OCI-LY7 (cell line): ENCODE measurements at regions not wholly inside any gene's neighbourhood (a gene's known extent, or its start where the extent isn't known, plus 50 kb on each side); places are given as distances from the start of the nearest gene placed in this dataset.

Experiments
- BruUV-seq: library from RNA; stranded (reverse); fragments of 400-500 nt; replicated peaks from 2 replicates; lab custom pipeline; 2021; lab: Mats Ljungman, UMichigan
- CTCF ChIA-PET: fragments of 300-600 bp; sonication (Branson Sonifier 250); formaldehyde crosslinking; loops from one replicate; lab custom pipeline; 2022; ENCODE audit warnings: antibody characterized with exemption; ENCODE audit not compliant: unreplicated experiment; lab: Charles Lee
- POLR2A ChIA-PET: fragments of 300-600 bp; sonication (Branson Sonifier 250); formaldehyde crosslinking; loops from one replicate; lab custom pipeline; 2022; ENCODE audit warnings: antibody characterized with exemption; lab: Charles Lee
- DNase-seq: peaks from one replicate; pipeline ENCODE4 v3.0.0-alpha.2; 2015; ENCODE audit warnings: low spot score
- H2AFZ ChIP-seq: fragments of 200-600 bp; sonication (generic), shearing (Covaris generic); 2 replicates; pipeline ENCODE4 v1.6.1; 2014; ENCODE audit warnings: mild to moderate bottlenecking, antibody characterized with exemption, low read length, moderate library complexity
- H3K27ac ChIP-seq: fragments of 200-600 bp; sonication (generic); 2 replicates; pipeline ENCODE4 v1.5.1; 2014; ENCODE audit warnings: mixed run types, low read depth, mild to moderate bottlenecking, moderate library complexity, low read length, inconsistent platforms; ENCODE audit not compliant: poor library complexity, severe bottlenecking
- H3K36me3 ChIP-seq: fragments of 200-600 bp; sonication (generic); 2 replicates; pipeline ENCODE4 v1.6.1; 2014; ENCODE audit warnings: mild to moderate bottlenecking, antibody characterized with exemption, low read length, moderate library complexity, mixed read lengths; ENCODE audit not compliant: insufficient read depth
- H3K4me1 ChIP-seq: fragments of 200-600 bp; sonication (generic); 2 replicates; pipeline ENCODE4 v1.5.1; 2014; ENCODE audit warnings: mild to moderate bottlenecking, low read length; ENCODE audit not compliant: insufficient read depth, poor library complexity, severe bottlenecking
- H3K4me2 ChIP-seq: fragments of 200-600 bp; sonication (generic); 2 replicates; pipeline ENCODE4 v1.6.1; 2014; ENCODE audit warnings: mild to moderate bottlenecking, low read length
- H3K4me3 ChIP-seq: fragments of 200-600 bp; sonication (generic); 2 replicates; pipeline ENCODE4 v1.5.1; 2014; ENCODE audit warnings: mild to moderate bottlenecking, low read depth, low read length; ENCODE audit not compliant: poor library complexity, severe bottlenecking
- H3K79me2 ChIP-seq: fragments of 200-600 bp; sonication (generic); 2 replicates; pipeline ENCODE4 v1.6.1; 2016; ENCODE audit warnings: low read depth, mild to moderate bottlenecking, low read length, moderate library complexity, mixed read lengths; ENCODE audit not compliant: insufficient read depth
- H3K9me2 ChIP-seq: fragments of 200-600 bp; sonication (generic); 2 replicates; pipeline ENCODE4 v1.6.1; 2016; ENCODE audit warnings: mild to moderate bottlenecking, low read length, mixed read lengths; ENCODE audit not compliant: insufficient read depth
- H3K9me3 ChIP-seq: fragments of 200-600 bp; sonication (generic); 2 replicates; pipeline ENCODE4 v1.6.1; 2014; ENCODE audit warnings: mild to moderate bottlenecking, mixed run types, low read length, mixed read lengths
- H4K20me1 ChIP-seq: fragments of 200-600 bp; sonication (generic); 2 replicates; pipeline ENCODE4 v1.6.1; 2014; ENCODE audit warnings: mild to moderate bottlenecking, antibody characterized with exemption, low read length, moderate library complexity, mixed read lengths; ENCODE audit not compliant: insufficient read depth
- CTCF ChIP-seq: fragments of 200-600 bp; sonication (generic); conservative IDR thresholded peaks from 2 replicates; pipeline ENCODE4 v1.5.1; 2014; ENCODE audit warnings: mild to moderate bottlenecking, antibody characterized with exemption, low read length, moderate library complexity, mixed read lengths
- EZH2phosphoT487 ChIP-seq: fragments of 200-600 bp; sonication (generic); IDR thresholded peaks from 2 replicates; pipeline ENCODE4 v1.6.1; 2018; ENCODE audit warnings: low read depth, borderline replicate concordance, mild to moderate bottlenecking, mixed run types, antibody characterized with exemption, low read length, moderate library complexity, mixed read lengths
- intact Hi-C: fragments of 100-400 bp; cut with micrococcal nuclease; formaldehyde crosslinking; loops from one replicate; pipeline ENCODE4 v1.10.0; 2022; ENCODE audit not compliant: unreplicated experiment

- Histone ChIP-seq H2AFZ (no peak overlapping the region), H3K4me2 (no peak overlapping the region), H3K4me1 (no peaks in the 10 kb centered on the region), H3K27ac (no peak overlapping the region), H3K9me3 (no peaks in the 10 kb centered on the region), H3K9me2 (no peaks in the 10 kb centered on the region), H3K4me3 (no peak overlapping the region), H3K79me2 (no peaks in the 10 kb centered on the region), H4K20me1 (no peaks in the 10 kb centered on the region), H3K36me3 (no peaks in the 10 kb centered on the region)
- intact Hi-C loops: no loop called here
- ChIA-PET POLR2A (interaction anchor here (0.5 kb wide), 1 partner anchor 621 kb away, joined by 3 read pairs; no protein-coding TSS in a partner anchor), CTCF (no interaction called here)
- TF ChIP-seq CTCF (no peak), EZH2phosphoT487 (no peak)
- BruUV-seq: no TSS peak
- no peak for DNase-seq
These were observed 189.3 kb upstream of the TLE4 start for GRCh38 chr9:79382458-79382857.

- no peaks in the 10 kb centered on the region for H3K79me2 ChIP-seq
- TF ChIP-seq EZH2phosphoT487: no peak
- TF ChIP-seq CTCF: no peak
- no peak overlapping the region for H3K27ac ChIP-seq
- no peaks in the 10 kb centered on the region for H3K36me3 ChIP-seq
- no peak overlapping the region for H2AFZ ChIP-seq
- H3K4me2 ChIP-seq: no peak overlapping the region
- ChIA-PET CTCF (no interaction called here), POLR2A (interaction anchor here (0.5 kb wide), 1 partner anchor 620 kb away, joined by 3 read pairs; no protein-coding TSS in a partner anchor)
- no peaks in the 10 kb centered on the region for H4K20me1 ChIP-seq
- DNase-seq: no peak
- no TSS peak for BruUV-seq
- H3K4me3 ChIP-seq: no peak overlapping the region
- no peaks in the 10 kb centered on the region for H3K4me1 ChIP-seq
- intact Hi-C loops: no loop called here
- no peaks in the 10 kb centered on the region for H3K9me2 ChIP-seq
- no peaks in the 10 kb centered on the region for H3K9me3 ChIP-seq
These were observed 188.7 kb upstream of the TLE4 start for GRCh38 chr9:79383096-79383495.

- Histone ChIP-seq H2AFZ (no peak overlapping the region), H3K9me2 (no peaks in the 10 kb centered on the region), H3K9me3 (no peaks in the 10 kb centered on the region), H3K27ac (no peak overlapping the region), H3K4me2 (no peak overlapping the region), H3K36me3 (no peaks in the 10 kb centered on the region), H3K4me1 (no peaks in the 10 kb centered on the region), H3K4me3 (no peak overlapping the region), H4K20me1 (no peaks in the 10 kb centered on the region), H3K79me2 (no peaks in the 10 kb centered on the region)
- TF ChIP-seq EZH2phosphoT487 (no peak), CTCF (no peak)
- no peak for DNase-seq
- CTCF ChIA-PET: no interaction called here
- BruUV-seq: no TSS peak
- intact Hi-C loops: no loop called here
- POLR2A ChIA-PET: no interaction called here
These were observed 187.7 kb upstream of the TLE4 start for GRCh38 chr9:79384091-79384490.
